GM12878 (cell line): ENCODE measurements at regions not wholly inside any gene's neighbourhood (a gene's known extent, or its start where the extent isn't known, plus 50 kb on each side); places are given as distances from the start of the nearest gene placed in this dataset.

ENCODE experiments used
- ATAC-seq: fragments of 200-7000 bp; cut with Tn5 transposase; 3 replicates; pipeline ENCODE4 v1.9.1; 2020; ENCODE audit warnings: mild to moderate bottlenecking, moderate library complexity
- BruUV-seq: library from RNA; stranded (reverse); fragments of 400-500 nt; replicated peaks from 2 replicates; lab custom pipeline; 2021; lab: Mats Ljungman, UMichigan
- CTCF ChIA-PET: fragments of 300-600 bp; sonication (Branson Sonifier 250); formaldehyde crosslinking; extraction: SDS; loops from one replicate; lab custom pipeline; 2021; ENCODE audit warnings: inconsistent platforms; lab: Yijun Ruan, JAX
- POLR2A ChIA-PET: fragments of 350-600 bp; formaldehyde crosslinking; extraction: SDS; loops from one replicate; lab custom pipeline; 2021; ENCODE audit warnings: inconsistent platforms; lab: Charles Lee
- RAD21 ChIA-PET: fragments of 300-600 bp; sonication (Branson Sonifier 250); formaldehyde crosslinking; loops from one replicate; lab custom pipeline; 2023; ENCODE audit warnings: antibody characterized with exemption; ENCODE audit not compliant: unreplicated experiment; lab: Charles Lee
- SMC1A ChIA-PET: fragments of 300-600 bp; sonication (Branson Sonifier 250); formaldehyde crosslinking; loops from one replicate; lab custom pipeline; 2023; ENCODE audit not compliant: unreplicated experiment, uncharacterized antibody; lab: Charles Lee
- DNase-seq: peaks from one replicate; pipeline ENCODE4 v3.0.0-alpha.2; 2011; ENCODE audit warnings: low read depth, low spot score
- FAIRE-seq: peaks from 3 replicates; lab custom pipeline; 2011; peaks lifted over from hg19 to GRCh38; lab: Jason Lieb, UNC
- H2AFZ ChIP-seq: 2 replicates; pipeline ENCODE4 v1.6.0; 2011; ENCODE audit warnings: low read depth, low read length, control low read depth; ENCODE audit not compliant: control insufficient read depth
- H3K27ac ChIP-seq: 2 replicates; pipeline ENCODE4 v1.5.1; 2011; ENCODE audit warnings: control low read depth; ENCODE audit not compliant: control insufficient read depth, insufficient read depth
- H3K27me3 ChIP-seq, 2 experiments: replicated peaks in 1 of 2; 2 replicates each; pipeline versions ENCODE4 v1.6.0 to v1.6.1; 2011; ENCODE audit warnings: low read length in 1 of 2; ENCODE audit not compliant: control insufficient read depth in 2 of 2, insufficient read depth in 2 of 2
- H3K36me3 ChIP-seq, 2 experiments: 2 replicates each; pipeline ENCODE4 v1.5.1; 2011; ENCODE audit warnings: low read length in 1 of 2; ENCODE audit not compliant: control insufficient read depth in 2 of 2, insufficient read depth in 2 of 2
- H3K4me1 ChIP-seq: 2 replicates; pipeline ENCODE4 v1.6.1; 2011; ENCODE audit warnings: mild to moderate bottlenecking, low read length, moderate library complexity, mixed read lengths; ENCODE audit not compliant: control insufficient read depth, insufficient read depth
- H3K4me2 ChIP-seq: 2 replicates; pipeline ENCODE4 v1.6.0; 2011; ENCODE audit warnings: control low read depth; ENCODE audit not compliant: control insufficient read depth, insufficient read depth
- H3K4me3 ChIP-seq: fragments of 200-600 bp; sonication (generic); 2 replicates; pipeline ENCODE4 v1.5.1; 2016
- H3K79me2 ChIP-seq: 2 replicates; pipeline ENCODE4 v1.6.0; 2011; ENCODE audit warnings: low read length; ENCODE audit not compliant: control insufficient read depth, insufficient read depth
- H3K9ac ChIP-seq: 2 replicates; pipeline ENCODE4 v1.8.0; 2011; ENCODE audit warnings: low read length, control low read depth, mixed read lengths; ENCODE audit not compliant: control insufficient read depth, insufficient read depth
- H3K9me3 ChIP-seq: replicated peaks from 3 replicates; pipeline ENCODE4 v1.5.1; 2011; ENCODE audit warnings: mild to moderate bottlenecking, low read length; ENCODE audit not compliant: control insufficient read depth, insufficient read depth
- H4K20me1 ChIP-seq: 2 replicates; pipeline ENCODE4 v1.6.0; 2011; ENCODE audit not compliant: control insufficient read depth, insufficient read depth
- CREM ChIP-seq: IDR thresholded peaks from 2 replicates; pipeline ENCODE4 v1.6.1; 2014; ENCODE audit warnings: antibody characterized with exemption, low read depth
- HCFC1 ChIP-seq: fragments of 150-350 bp; IDR thresholded peaks from 2 replicates; pipeline ENCODE4 v1.6.1; 2014; ENCODE audit warnings: low read length
- HDAC6 ChIP-seq: fragments of 200-600 bp; sonication (generic); IDR thresholded peaks from one replicate; pipeline ENCODE4 v1.8.0; 2017; ENCODE audit warnings: antibody characterized with exemption; ENCODE audit not compliant: unreplicated experiment
- KDM1A ChIP-seq: fragments of 200-600 bp; sonication (generic); IDR thresholded peaks from 2 replicates; pipeline ENCODE4 v1.6.1; 2016; ENCODE audit warnings: borderline replicate concordance
- PML ChIP-seq: IDR thresholded peaks from 2 replicates; pipeline ENCODE4 v1.6.1; 2012; ENCODE audit warnings: low read length, inconsistent platforms
- RAD21 ChIP-seq: IDR thresholded peaks from 2 replicates; pipeline ENCODE4 v1.6.1; 2011; ENCODE audit warnings: mild to moderate bottlenecking, low read depth, low read length, moderate library complexity; ENCODE audit not compliant: insufficient read depth
- SP1 ChIP-seq: IDR thresholded peaks from one replicate; pipeline ENCODE4 v1.6.1; 2011; ENCODE audit warnings: low read depth, low read length
- WGBS: methylation state at CpG from one replicate; pipeline ENCODE4 v1.1.6; 2016; ENCODE audit warnings: low lambda C conversion rate; ENCODE audit not compliant: insufficient replicate concordance, insufficient coverage; ENCODE audit errors: missing lambda C conversion rate; 5-methylcytosine and 5-hydroxymethylcytosine counted together
- in situ Hi-C: fragments of 300-500 bp; cut with MboI; formaldehyde crosslinking; loops from 9 replicates; pipeline ENCODE4 v1.14.3; 2018; ENCODE audit warnings: mixed read lengths
- intact Hi-C: fragments of 100-400 bp; cut with micrococcal nuclease; formaldehyde crosslinking; loops from one replicate; pipeline ENCODE4 v1.14.2; 2022; ENCODE audit not compliant: unreplicated experiment
- TF ChIP-seq, protein P1 (sequence below): IDR thresholded peaks from 2 replicates; pipeline ENCODE4 v1.6.1; 2012; ENCODE audit warnings: low read depth, low read length, improper control_type of control experiment
- TF ChIP-seq, protein P2 (sequence below): fragments of 450-650 bp; conservative IDR thresholded peaks from 2 replicates; pipeline ENCODE4 v1.6.1; 2017; ENCODE audit warnings: mild to moderate bottlenecking, moderate library complexity
- TF ChIP-seq, protein P3 (sequence below): fragments of 450-650 bp; IDR thresholded peaks from 2 replicates; pipeline ENCODE4 v1.6.1; 2014; ENCODE audit warnings: mild to moderate bottlenecking
- TF ChIP-seq, protein P4 (sequence below): fragments of 450-650 bp; IDR thresholded peaks from 2 replicates; pipeline ENCODE4 v1.6.1; 2016; ENCODE audit warnings: mild to moderate bottlenecking

DNA sequence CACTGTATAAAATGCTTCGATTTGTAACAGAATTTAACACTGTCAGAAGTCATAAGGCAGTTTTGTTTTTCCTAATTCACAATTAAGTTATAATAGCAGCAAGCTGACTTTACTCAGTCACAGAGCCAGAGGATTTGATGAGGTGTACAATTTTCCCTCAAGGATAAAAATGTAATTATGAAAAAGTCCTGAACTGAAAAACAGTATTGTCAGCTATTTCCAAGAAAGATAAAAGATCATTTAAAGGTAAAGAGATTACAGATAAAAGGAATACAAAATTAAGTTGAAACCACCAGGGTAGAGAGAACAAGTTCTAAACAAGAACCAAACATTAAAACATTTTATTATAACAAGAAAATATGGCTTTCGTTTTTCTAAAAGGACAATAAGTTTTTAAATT, 86.8 kb upstream of the ZFP42 start:
- ChIA-PET RAD21 (no interaction called here), SMC1A (no interaction called here), POLR2A (no interaction called here), CTCF (no interaction called here)
- H4K20me1 ChIP-seq, result no peaks in the 10 kb centered on the region
- H3K4me2 ChIP-seq, result no peak overlapping the region
- no peak for DNase-seq
- 0% methylated on average over 2 of the region's 2 CpGs for WGBS
- H3K9ac ChIP-seq, result no peak overlapping the region
- TF ChIP-seq, protein P1, sequence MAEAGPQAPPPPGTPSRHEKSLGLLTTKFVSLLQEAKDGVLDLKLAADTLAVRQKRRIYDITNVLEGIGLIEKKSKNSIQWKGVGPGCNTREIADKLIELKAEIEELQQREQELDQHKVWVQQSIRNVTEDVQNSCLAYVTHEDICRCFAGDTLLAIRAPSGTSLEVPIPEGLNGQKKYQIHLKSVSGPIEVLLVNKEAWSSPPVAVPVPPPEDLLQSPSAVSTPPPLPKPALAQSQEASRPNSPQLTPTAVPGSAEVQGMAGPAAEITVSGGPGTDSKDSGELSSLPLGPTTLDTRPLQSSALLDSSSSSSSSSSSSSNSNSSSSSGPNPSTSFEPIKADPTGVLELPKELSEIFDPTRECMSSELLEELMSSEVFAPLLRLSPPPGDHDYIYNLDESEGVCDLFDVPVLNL, result no peak
- TF ChIP-seq PML (no peak), KDM1A (no peak), RAD21 (no peak), HCFC1 (no peak)
- H3K4me3 ChIP-seq, result no peak overlapping the region
- H3K79me2 ChIP-seq, result no peaks in the 10 kb centered on the region
- no peak for FAIRE-seq
- ATAC-seq, result no peak
- no TSS peak for BruUV-seq
- no peak overlapping the region for H2AFZ ChIP-seq
- no peaks in the 10 kb centered on the region for H3K4me1 ChIP-seq
- no peaks in the 10 kb centered on the region for H3K27me3 ChIP-seq
- in situ Hi-C loops (no loop called here), intact Hi-C loops (no loop called here)
- no peak overlapping the region for H3K27ac ChIP-seq
- H3K36me3 ChIP-seq, result no peaks in the 10 kb centered on the region
- no peaks in the 10 kb centered on the region for H3K9me3 ChIP-seq

DNA sequence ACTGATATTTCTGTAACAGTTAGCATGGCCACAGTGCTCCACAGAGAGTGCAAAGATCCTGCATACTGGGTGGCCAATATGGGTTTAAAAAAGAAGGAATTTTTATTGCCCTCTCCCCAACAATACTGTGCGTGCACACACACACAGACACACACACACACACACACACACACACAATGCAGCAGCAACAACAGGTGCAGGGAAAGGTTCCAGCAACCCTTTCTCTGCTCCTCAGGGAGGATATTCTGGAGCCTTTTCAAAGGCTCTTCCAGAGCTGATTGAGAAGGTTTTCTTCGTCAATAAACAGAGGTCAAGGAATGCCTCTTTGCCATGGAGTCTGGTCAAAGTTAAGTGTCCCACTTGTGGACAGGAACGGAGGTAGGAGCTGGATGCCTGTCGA, 84.8 kb upstream of the ZFP42 start:
- intact Hi-C loops, result no loop called here
- H2AFZ ChIP-seq, result no peak overlapping the region
- 34% methylated on average over 4 of the region's 4 CpGs for WGBS
- no peaks in the 10 kb centered on the region for H3K9me3 ChIP-seq
- H4K20me1 ChIP-seq, result no peaks in the 10 kb centered on the region
- H3K4me3 ChIP-seq, result no peak overlapping the region
- H3K27me3 ChIP-seq, result no peaks in the 10 kb centered on the region
- in situ Hi-C loops, result no loop called here
- ChIA-PET RAD21 (no interaction called here), SMC1A (no interaction called here), POLR2A (no interaction called here), CTCF (no interaction called here)
- no peak for DNase-seq
- H3K27ac ChIP-seq, result no peak overlapping the region
- ATAC-seq, result no peak
- H3K9ac ChIP-seq, result no peak overlapping the region
- H3K79me2 ChIP-seq, result no peaks in the 10 kb centered on the region
- no peaks in the 10 kb centered on the region for H3K36me3 ChIP-seq
- BruUV-seq, result no TSS peak
- H3K4me1 ChIP-seq, result no peaks in the 10 kb centered on the region
- H3K4me2 ChIP-seq, result no peak overlapping the region
- FAIRE-seq, result no peak
- TF ChIP-seq, protein P2, sequence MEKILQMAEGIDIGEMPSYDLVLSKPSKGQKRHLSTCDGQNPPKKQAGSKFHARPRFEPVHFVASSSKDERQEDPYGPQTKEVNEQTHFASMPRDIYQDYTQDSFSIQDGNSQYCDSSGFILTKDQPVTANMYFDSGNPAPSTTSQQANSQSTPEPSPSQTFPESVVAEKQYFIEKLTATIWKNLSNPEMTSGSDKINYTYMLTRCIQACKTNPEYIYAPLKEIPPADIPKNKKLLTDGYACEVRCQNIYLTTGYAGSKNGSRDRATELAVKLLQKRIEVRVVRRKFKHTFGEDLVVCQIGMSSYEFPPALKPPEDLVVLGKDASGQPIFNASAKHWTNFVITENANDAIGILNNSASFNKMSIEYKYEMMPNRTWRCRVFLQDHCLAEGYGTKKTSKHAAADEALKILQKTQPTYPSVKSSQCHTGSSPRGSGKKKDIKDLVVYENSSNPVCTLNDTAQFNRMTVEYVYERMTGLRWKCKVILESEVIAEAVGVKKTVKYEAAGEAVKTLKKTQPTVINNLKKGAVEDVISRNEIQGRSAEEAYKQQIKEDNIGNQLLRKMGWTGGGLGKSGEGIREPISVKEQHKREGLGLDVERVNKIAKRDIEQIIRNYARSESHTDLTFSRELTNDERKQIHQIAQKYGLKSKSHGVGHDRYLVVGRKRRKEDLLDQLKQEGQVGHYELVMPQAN, result no peak
- TF ChIP-seq CREM, result no peak
- no peak for TF ChIP-seq SP1
- TF ChIP-seq, protein P3, sequence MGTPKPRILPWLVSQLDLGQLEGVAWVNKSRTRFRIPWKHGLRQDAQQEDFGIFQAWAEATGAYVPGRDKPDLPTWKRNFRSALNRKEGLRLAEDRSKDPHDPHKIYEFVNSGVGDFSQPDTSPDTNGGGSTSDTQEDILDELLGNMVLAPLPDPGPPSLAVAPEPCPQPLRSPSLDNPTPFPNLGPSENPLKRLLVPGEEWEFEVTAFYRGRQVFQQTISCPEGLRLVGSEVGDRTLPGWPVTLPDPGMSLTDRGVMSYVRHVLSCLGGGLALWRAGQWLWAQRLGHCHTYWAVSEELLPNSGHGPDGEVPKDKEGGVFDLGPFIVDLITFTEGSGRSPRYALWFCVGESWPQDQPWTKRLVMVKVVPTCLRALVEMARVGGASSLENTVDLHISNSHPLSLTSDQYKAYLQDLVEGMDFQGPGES, result no peak
- TF ChIP-seq, protein P4, sequence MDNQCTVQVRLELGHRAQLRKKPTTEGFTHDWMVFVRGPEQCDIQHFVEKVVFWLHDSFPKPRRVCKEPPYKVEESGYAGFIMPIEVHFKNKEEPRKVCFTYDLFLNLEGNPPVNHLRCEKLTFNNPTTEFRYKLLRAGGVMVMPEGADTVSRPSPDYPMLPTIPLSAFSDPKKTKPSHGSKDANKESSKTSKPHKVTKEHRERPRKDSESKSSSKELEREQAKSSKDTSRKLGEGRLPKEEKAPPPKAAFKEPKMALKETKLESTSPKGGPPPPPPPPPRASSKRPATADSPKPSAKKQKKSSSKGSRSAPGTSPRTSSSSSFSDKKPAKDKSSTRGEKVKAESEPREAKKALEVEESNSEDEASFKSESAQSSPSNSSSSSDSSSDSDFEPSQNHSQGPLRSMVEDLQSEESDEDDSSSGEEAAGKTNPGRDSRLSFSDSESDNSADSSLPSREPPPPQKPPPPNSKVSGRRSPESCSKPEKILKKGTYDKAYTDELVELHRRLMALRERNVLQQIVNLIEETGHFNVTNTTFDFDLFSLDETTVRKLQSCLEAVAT, result no peak
- no peak for TF ChIP-seq HDAC6
